GM19239 (cell line): ENCODE measurements at regions not wholly inside any gene's neighbourhood (a gene's known extent, or its start where the extent isn't known, plus 50 kb on each side); places are given as distances from the start of the nearest gene placed in this dataset.
"Not testable (repeated sequence)": the region's sequence is repeated elsewhere in the genome, so short reads cannot be mapped to it uniquely, and the experiment has no call there.

Experiments used
- DNase-seq: peaks from one replicate; pipeline ENCODE4 v3.0.0; 2011; ENCODE audit warnings: low spot score; ENCODE audit not compliant: insufficient read length
- FAIRE-seq: peaks from 2 replicates; lab custom pipeline; 2011; peaks lifted over from hg19 to GRCh38; lab: Jason Lieb, UNC

- FAIRE-seq (no peak), DNase-seq (no peak)
Measured at GRCh38 chr17:31752584-31752983, 106.5 kb downstream of the COPRS start.

GRCh38 chr17:31750578-31750977 is 108.5 kb downstream of the COPRS start:
- FAIRE-seq (no peak), DNase-seq (no peak)

- FAIRE-seq (no peak), DNase-seq (no peak)
Measured at GRCh38 chr17:31748881-31749280, 110.2 kb downstream of the COPRS start.

GRCh38 chr17:31746884-31747495 is 112.1 kb downstream of the COPRS start:
- DNase-seq (no peak), FAIRE-seq (no peak)

GRCh38 chr17:31745964-31746600 is 113.0 kb downstream of the COPRS start:
- FAIRE-seq (no peak), DNase-seq (no peak)

GRCh38 chr17:31744511-31744951 is 114.5 kb downstream of the COPRS start:
- DNase-seq, result no peak

GRCh38 chr17:31743797-31744196 is 115.2 kb downstream of the COPRS start:
- FAIRE-seq, result no peak
- DNase-seq, result no peak

More at GRCh38 chr17:31744511-31744951, 114.5 kb downstream of the COPRS start:
- no peak for FAIRE-seq

GRCh38 chr17:31741371-31741770 is 117.7 kb downstream of the COPRS start:
- FAIRE-seq, result no peak

GRCh38 chr17:31740611-31741082 is 118.4 kb downstream of the COPRS start:
- no peak for DNase-seq
- FAIRE-seq, result no peak

More at GRCh38 chr17:31741371-31741770, 117.7 kb downstream of the COPRS start:
- DNase-seq, result no peak

- no peak for DNase-seq
- no peak for FAIRE-seq
Measured at GRCh38 chr17:31738996-31739699, 119.9 kb downstream of the COPRS start.

- FAIRE-seq, result no peak
- no peak for DNase-seq
Measured at GRCh38 chr17:31738488-31738887, 120.6 kb downstream of the COPRS start.

GRCh38 chr17:31738067-31738466 is 121.0 kb downstream of the COPRS start:
- FAIRE-seq, result no peak

GRCh38 chr17:31736855-31737625 is 122.0 kb downstream of the COPRS start:
- no peak for DNase-seq
- no peak for FAIRE-seq

More at GRCh38 chr17:31738067-31738466, 121.0 kb downstream of the COPRS start:
- DNase-seq, result no peak

GRCh38 chr17:31733326-31733725 is 125.7 kb downstream of the COPRS start:
- no peak for DNase-seq
- no peak for FAIRE-seq

GRCh38 chr17:31731585-31732154 is 127.4 kb downstream of the COPRS start:
- not testable (repeated sequence) for DNase-seq, FAIRE-seq

- FAIRE-seq (no peak), DNase-seq (no peak)
Measured at GRCh38 chr17:31731118-31731517, 127.9 kb downstream of the COPRS start.

GRCh38 chr17:31726980-31727427 is 132.0 kb downstream of the COPRS start:
- FAIRE-seq (no peak), DNase-seq (no peak)

GRCh38 chr17:31724619-31725018 is 134.4 kb downstream of the COPRS start:
- no peak for DNase-seq

GRCh38 chr17:31724026-31724425 is 135.0 kb downstream of the COPRS start:
- FAIRE-seq, result no peak
- DNase-seq, result no peak

More at GRCh38 chr17:31724619-31725018, 134.4 kb downstream of the COPRS start:
- FAIRE-seq, result no peak
